ENCODE measurements at regions not wholly inside any gene's neighbourhood (a gene's known extent, or its start where the extent isn't known, plus 50 kb on each side); places are given as distances from the start of the nearest gene placed in this dataset.
"Not testable (repeated sequence)": the region's sequence is repeated elsewhere in the genome, so short reads cannot be mapped to it uniquely, and the experiment has no call there.

DNA sequence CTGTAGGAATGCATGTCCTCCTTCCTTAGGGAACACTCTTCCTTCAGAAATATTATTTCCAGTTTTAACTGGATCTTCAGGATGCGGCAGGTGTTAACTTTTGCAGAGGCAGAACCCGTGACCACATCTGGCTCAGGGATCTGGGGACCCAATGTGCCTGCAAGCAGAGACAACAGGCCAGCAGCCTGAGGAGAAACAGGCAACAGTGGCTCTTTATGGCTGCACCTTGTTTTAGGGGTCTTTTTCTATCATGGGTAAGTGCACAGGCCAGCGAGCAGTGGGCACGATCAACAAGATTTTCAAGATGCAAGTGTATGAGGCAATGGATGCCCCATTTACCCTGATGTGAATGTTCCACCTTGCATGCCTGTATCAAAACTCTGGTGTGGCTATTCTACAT lies 497.5 kb upstream of the KLF6 start:
- FAIRE-seq, result no peak

DNA sequence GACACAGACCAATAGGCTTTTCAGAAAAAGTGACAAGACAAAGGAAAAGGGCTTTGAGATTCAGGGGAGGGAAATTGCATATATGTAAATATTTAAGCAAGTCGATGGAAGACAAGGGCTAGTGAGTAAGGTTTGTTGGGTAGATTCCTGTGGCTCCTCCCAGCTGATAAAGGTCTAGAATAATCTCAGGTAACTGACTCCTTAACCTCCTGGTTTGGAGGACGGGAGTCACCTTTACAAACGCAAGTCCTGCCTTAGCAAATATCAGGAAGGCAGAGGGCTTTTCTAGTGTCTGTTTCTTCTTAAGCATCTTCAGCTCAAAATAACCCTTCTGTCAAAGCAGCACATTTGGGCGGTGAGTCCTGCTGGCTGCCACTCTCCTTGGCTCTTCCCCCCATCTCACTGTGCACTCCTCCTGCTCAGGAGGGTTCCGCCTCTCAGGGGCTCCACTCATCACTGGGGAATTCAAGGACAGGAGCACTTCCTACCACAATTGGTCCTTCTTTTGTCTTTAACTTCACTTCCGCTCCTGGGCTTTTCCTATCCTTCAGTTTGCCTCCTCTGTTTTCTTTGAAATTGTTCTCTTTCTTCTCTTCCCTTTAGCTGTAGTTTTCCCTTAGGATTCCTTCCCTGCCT lies 496.3 kb upstream of the KLF6 start:
- FAIRE-seq, result no peak

DNA sequence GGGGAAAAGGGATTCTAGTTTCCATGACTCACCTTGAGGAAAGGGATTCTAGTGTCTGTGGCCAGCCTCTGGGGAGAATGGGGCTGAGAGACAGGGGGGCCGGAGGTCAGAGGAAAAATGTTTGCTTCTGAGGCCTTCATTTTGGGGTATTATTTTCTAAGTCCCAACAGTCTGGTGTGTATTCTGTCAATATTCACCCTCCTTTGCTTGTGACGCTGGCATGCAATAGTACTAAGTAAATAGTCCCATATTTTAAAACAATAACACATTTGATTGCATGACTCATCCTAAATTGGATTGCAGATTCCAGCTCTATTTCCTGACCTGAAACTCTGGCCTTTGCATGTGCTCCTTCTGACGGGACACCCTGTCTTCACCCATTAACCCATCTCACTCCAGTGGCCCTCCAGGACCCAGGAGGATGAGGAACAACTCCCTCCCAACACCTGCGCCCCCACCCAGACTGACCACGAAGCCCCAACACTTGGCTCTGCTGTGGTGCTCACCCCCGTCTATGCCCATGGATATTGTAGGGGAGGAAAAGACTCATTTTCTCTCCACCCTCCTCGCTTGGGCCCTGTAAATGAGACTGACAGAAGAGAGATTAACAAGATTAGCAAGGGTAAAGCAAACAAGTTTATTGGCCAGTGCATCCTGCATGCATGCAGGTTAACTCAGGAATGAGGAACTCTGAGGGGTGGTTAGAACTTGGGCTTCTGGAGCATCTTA lies 495.6 kb upstream of the KLF6 start:
- FAIRE-seq, result no peak

DNA sequence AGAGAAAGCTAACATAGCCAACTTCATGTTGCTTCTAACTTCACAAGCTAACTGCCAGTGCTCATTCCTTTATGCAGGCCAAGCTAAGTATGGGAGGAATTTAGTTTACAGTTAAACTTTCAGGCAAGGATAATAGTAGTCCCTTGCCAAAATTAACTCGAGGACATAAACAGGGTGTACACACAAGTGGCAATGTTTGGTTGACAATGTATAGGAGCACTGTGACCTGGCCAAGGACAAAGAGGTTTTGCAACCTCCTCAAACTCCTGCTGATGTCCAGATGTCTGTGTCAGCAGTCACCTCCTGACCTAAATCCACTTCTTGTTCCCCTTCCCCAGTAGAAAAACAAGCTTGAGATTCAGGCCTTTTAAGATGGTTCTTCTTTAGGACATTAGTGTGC lies 494.6 kb upstream of the KLF6 start:
- FAIRE-seq, result no peak

DNA sequence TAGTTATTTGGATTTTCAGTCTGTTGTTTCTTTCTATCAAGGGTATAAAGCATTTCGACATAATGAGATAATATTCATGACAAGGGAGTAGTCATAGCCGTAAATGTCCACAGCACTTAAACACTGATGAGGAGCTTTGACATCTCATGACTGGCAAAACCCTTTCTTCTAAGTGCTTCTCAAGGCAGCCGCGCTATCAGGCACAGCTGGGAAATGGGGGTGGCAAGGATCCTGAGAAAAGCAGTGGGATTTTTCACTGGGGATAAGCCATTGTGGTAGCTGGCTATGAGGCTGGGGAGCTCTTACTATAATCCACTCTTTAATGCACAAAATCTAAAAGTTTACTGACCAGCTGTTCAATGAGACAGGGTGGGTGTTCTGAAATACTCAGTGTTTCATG lies 493.2 kb upstream of the KLF6 start:
- no peak for FAIRE-seq

DNA sequence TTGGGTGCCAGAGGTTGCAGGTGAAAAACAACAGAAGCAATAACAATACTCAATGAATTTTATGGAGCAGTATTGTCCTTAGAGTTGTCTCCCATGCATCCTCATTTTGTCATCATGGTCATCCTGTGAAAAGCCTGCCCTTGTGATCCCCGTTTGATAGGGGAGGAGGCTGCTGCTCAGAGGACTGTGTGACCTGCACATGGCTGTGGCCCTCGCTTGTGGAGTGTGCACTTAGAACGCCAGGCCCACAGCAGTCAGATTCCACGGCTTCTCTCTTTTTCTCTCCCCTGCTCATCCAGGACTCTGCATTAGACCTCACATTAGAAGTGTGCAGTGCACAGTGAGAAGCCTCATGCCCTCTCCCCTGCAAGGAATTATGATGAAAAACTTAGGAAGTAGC lies 491.1 kb upstream of the KLF6 start:
- FAIRE-seq, result no peak

DNA sequence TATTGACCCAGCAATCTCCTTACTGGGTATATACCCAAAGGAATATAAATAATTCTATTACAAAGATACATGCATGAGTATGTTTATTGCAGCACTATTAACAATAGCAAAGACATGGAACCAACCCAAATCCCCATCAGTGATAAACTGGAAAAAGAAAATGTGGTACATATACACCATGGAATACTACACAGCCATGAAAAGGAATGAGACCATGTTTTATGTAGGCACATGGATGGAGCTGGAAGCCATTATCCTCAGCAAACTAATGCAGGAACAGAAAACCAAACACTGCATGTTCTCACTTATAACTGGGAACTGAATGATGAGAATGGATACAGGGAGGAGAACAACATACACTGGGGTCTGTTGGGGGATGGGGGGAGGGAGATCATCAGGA lies 489.7 kb upstream of the KLF6 start:
- FAIRE-seq, result not testable (repeated sequence)

DNA sequence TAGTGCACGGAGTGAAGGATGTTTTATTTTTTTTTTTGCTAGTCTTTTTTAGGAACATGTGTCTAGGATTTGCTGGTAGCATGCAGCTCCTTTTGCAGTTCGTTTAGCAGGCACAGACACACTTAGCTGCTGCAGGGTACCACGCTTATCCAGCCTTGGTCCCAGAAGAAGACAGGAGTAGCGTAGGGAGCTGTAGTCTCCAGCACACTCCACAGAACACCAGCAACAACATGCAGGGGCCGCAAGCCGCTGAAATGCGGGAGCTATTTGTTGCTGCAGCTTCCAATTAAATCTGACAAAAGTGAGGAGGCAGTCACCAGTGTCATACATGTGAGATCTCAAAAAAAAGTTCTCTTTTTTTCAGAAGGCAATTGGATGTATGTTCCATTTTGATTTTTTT lies 486.2 kb upstream of the KLF6 start:
- no peak for FAIRE-seq

DNA sequence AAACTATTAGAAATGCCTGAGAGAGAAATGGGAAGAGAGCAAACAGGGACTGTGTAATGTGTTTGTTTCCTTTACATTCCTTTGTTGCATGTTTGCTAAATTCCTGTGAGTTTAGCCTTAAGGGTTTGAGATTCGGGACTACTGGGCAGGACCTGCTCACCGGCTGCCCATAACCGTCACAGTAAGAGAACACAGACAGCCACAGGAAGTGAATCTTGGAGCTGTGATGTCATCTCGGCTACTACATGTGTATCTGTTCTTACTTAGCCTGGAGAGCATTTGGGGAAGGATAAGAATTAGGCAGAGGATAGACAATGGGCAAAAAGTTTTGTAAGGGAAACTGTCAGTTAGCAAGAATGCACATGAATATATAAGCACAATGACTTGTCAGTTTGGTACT lies 485.1 kb upstream of the KLF6 start:
- no peak for FAIRE-seq

DNA sequence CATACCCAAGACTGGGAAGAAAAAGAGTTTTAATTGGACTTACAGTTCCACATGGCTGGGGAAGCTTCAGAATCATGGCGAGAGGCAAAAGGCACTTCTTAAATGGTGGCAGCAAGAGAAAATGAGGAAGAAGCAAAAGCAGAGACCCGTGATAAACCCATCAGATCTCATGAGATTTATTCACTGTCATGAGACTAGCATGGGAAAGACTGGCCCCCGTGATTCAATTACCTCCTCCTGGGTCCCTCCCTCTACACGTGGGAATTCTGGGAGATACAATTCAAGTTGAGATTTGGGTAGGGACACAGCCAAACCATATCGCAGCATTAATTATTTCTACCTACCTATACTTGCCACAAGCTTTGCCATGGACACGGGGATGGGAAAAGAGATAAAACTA lies 483.5 kb upstream of the KLF6 start:
- FAIRE-seq, result not testable (repeated sequence)

DNA sequence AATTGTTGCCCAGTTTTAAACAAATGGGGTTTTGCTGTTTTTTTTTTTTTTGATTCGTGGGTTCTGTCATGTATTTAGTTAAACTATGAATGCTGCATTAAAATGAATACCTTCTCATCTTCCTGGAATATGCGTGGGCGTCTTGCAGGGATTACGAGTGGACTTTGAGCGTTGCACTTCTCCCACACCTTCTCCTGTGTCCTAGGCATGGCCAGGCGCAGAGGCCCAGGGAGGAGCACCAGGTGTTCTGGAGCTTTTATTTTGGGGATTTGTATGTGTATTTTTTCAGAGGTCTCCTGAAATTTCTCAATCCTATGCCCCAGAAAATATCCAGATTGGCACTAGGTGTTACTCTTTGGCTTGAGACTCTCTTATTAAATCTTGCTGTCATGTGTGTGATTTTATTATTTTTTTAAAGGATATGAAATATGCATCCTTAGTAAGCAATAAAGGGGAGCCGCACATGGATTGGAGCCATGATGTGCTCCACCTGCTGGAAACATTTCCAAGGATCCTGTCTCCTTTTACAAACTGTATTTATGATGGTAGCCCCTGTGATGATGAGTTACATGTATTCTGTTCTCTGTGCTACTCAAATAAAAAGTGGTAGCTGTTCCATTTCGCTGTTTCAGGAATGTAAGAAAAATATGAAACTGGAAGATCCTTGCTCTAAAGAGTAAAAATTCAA lies 482.2 kb upstream of the KLF6 start:
- no peak for FAIRE-seq

DNA sequence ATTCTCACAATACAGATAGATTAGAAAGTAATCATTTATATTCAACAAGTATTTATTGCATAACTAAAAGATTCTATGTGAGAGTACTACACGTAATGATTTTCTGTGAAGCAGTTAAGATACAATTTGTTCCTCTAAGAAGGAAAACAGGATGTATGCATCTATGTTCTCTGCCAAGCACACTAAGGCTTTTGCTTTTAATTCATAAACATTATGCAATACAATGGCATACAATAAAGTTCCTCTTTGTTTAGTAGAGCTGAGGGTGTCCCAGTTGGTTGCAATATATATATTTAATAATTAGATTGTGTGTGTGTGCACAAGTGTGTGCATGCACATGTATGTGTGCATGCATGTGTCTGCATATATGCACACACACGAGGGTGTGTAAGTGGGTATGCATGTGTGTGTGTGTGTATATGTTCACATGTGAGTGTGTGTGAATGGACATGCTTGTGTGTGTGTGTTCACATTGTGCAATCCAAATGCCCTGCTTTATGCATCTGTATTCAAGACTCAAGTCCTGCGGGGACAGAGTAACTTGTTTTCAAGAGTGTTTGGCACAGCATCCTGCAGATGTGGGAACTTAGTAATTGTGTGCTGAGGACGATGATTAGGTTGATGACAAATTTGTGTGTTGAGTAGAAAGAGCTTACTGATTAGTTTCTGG lies 481.5 kb upstream of the KLF6 start:
- no peak for FAIRE-seq

DNA sequence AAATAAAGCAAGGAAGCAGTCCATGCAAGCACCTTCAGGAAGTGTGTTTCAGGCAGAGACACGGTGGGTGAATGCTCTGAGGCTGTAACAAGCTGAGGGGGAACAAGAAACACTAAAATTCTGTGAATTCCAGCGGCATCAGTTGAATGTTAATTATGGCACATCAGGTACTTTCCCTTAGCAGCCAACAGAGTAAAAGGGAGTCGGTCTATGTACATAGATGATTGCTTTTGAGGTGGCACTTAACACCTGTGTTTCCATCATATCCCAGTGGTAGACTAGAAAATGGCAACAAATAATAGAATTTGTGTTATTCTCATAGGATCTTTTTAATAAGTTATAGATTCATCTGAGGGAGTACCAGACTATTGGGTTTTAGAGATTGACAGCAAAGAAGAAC lies 481.0 kb upstream of the KLF6 start:
- FAIRE-seq, result no peak

DNA sequence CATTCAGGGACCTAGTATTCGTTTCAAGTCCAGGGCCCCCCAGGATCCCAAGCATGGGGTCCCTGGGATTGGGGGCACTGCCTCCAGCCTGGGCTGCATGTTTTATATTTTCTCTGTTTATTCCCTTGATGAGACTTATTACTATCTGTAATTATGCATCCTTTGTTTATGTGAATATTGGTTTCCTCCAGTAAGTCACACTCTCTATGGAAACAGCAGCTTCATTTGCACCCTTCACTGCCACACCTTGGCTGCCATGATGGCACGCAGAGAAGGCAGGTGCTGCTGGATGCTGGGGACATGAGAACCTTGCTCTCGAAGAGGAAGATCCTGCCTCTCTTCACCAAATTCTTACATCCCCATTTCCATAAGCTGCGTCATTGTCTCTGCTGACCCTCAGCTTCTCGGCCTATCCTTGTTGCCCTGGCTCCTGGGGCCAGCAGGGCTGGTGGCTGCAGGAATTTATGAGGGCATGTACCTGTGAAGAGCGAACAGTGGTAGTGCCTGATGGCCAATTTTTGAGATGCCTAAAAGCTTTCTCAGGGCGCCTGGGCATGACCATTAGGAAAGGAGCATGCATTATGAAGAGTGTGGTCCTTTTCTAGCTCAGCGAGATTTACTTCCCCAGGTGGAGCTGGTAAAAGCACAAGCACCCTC lies 479.3 kb upstream of the KLF6 start:
- FAIRE-seq, result no peak

DNA sequence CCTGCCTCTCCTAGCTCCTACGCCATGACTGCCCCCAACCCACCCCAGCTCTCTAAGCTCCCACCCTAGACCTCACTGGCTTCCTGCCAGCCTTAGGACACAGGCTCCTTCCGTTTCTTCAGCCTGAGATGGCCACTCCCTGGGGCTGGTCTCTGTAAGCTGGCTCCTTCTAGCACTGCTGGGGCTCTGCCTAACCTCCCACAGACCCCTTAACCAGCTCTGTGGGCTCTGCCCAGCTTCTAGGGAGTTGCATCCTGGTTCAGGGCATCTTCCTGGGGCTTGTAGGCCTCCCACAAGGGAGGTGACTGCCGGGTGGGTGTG lies 478.6 kb upstream of the KLF6 start:
- no peak for FAIRE-seq

DNA sequence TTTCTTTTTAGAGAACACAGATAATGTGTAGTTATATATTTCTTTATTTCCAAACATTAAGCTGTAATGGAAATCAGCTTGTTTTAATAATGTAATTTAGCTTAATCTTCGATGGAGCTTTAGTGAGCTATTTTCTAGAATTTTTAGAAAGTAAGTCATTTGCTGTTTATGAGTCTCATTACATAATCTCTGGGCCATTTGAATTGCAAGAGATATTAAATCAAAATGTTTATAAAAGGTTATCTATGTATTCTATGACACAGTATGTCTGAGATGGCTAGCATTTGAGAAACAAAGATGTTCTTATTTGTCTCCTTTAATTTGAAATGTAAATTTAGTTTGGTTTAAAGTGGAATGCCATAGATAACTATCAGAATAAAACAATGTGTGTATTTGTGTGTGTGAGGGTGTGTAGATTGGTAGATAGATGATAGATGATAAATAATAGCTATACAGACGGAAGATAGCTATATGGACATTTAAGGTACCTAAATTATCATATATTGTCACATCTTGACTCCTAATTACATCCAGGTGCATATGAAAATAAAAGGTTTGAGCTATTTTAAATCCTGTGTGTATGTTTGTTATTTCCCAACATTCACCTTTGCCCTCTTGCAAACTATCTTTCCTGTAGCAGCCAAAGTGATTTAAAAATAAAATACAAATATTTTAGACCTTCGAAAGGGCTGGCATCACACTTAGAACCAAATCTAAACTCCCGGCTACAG lies 478.0 kb upstream of the KLF6 start:
- FAIRE-seq, result no peak

DNA sequence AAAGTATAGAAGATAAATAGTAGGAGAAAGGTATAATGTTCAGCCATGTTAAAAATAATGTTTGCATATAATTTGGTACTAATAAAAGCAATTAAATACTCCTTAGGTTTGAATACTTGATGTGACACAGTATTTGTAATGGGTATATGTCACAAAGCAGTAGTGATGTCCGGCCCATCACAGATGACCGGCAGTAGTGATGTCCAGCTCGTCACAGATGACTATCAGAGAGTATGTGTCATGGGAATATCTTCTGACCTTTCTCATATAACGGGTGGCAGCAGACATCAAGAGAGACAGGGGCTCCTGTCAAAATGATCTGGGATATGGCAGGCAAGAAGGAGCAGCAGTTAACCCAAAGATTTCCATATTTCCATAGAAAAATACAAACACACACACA lies 477.4 kb upstream of the KLF6 start:
- FAIRE-seq, result no peak

DNA sequence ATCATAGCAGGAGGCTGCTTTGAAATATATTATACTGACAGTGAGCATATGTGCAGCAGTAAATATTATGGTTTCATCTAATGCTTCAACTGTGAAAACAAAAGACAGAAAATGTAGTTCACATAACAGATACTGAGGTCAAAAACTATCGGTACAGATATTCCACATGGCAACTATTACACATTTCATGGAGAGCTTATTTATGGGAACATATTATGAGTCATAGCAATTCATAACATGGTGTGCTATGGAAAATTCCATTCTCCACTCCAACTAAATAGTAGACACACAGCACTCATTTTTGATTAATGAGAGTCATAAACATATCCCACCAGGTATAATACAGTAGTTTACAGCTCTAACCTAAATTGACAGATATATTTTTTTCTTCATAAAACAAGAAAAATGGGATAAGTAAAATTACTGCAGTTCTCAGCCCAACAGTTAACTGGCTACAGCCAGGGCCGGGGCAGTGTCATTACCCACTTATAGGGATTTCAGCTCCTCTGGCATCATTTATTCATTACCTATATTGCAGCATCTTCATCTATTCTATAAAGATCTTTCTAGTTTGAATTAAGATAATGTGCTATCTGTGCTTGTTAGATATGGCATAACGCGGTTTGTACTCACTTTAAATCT lies 475.6 kb upstream of the KLF6 start:
- FAIRE-seq, result no peak

DNA sequence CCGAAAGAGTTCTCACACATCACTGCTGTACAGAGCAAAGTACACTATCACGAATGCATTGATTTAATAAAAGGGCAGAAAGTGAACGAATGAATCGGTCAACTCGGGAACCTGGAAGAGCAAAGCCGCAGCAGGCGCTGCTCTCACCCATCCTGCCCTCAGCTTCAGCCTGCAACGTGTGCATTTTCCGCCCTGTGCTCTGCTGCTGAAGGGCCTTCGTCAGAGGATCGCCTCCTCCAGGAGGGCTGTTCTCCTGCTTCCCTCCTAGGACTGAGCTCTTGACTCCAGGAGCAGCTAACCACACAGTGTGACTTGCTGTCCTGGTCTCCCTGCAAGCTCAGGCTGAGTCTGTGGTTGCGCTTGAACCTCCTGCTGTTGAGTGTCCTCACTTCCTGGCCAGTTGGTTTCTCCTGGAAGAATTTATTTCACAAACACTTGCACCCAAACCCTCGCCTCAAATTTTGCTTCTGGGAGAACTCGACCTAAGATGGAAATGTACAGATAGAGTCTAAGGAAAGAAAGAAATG lies 473.0 kb upstream of the KLF6 start:
- FAIRE-seq, result no peak

DNA sequence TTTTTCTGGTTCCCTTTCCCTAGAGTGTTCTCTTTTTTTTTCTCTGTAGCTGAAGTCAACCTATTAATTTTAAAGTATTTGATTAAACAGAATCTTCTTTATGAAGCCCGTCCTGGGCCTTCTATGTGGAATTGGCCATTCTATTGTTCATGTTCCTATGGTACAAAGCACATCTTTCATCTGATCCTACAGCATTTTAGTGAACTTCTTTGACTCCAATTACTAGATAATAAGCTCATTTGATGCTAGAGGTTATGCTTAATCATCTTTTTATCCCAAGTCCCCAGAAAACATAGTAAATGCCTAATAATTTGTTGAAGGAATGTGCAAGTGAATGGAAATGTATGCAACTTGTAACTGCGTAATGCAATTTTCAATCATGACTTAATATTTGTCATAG lies 472.0 kb upstream of the KLF6 start:
- FAIRE-seq, result no peak

DNA sequence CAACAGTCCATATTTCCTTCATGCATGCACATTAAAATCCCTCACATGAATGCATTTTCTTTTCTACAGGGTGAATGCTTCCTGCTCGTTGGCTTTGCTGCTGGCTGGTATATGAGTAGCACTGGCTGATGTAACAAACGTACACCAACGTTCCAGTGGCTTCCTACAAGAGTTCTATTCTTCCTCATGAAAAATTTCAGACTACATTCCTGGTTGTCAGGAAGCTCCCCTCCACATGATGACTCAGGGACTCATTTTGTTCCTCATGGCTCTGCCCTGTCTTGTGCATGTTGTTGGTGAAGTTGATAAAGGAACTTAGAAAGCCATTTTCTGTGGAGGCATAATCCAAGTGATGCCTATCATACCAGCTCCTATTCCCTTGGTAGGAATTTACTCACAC lies 470.7 kb upstream of the KLF6 start:
- FAIRE-seq, result no peak

Data from G401.6 (cell line).